H9 (cell line): ENCODE measurements at regions not wholly inside any gene's neighbourhood (a gene's known extent, or its start where the extent isn't known, plus 50 kb on each side); places are given as distances from the start of the nearest gene placed in this dataset.

ENCODE experiments used
- DNase-seq: peaks from one replicate; pipeline ENCODE4 v3.0.0-alpha.2; 2017
- H2AFZ ChIP-seq: one replicate; pipeline ENCODE4 v1.6.1; 2013; ENCODE audit warnings: mild to moderate bottlenecking, low read length, control low read depth, moderate library complexity
- H2AK5ac ChIP-seq: 2 replicates; pipeline ENCODE4 v1.6.1; 2013; ENCODE audit warnings: low read length, control low read depth, mixed read lengths; ENCODE audit not compliant: insufficient read length
- H2BK120ac ChIP-seq: one replicate; pipeline ENCODE4 v1.6.1; 2013; ENCODE audit warnings: low read depth, mild to moderate bottlenecking, low read length, control low read depth, inconsistent platforms; ENCODE audit not compliant: poor library complexity, severe bottlenecking
- H2BK12ac ChIP-seq: 2 replicates; pipeline ENCODE4 v1.6.1; 2013; ENCODE audit warnings: low read length, control low read depth, mixed read lengths, low read depth; ENCODE audit not compliant: insufficient read length
- H2BK15ac ChIP-seq: 2 replicates; pipeline ENCODE4 v1.6.1; 2013; ENCODE audit warnings: low read depth, low read length, control low read depth
- H2BK20ac ChIP-seq: one replicate; pipeline ENCODE4 v1.6.1; 2013; ENCODE audit warnings: low read depth, mild to moderate bottlenecking, low read length, control low read depth, inconsistent platforms; ENCODE audit not compliant: poor library complexity, severe bottlenecking
- H2BK5ac ChIP-seq: 2 replicates; pipeline ENCODE4 v1.6.1; 2013; ENCODE audit warnings: low read length, control low read depth, mixed read lengths; ENCODE audit not compliant: insufficient read length
- H3K14ac ChIP-seq: 2 replicates; pipeline ENCODE4 v1.6.1; 2013; ENCODE audit warnings: low read length, control low read depth; ENCODE audit not compliant: insufficient read depth
- H3K18ac ChIP-seq: 2 replicates; pipeline ENCODE4 v1.6.1; 2013; ENCODE audit warnings: low read depth, mild to moderate bottlenecking, mixed read lengths, low read length, control low read depth; ENCODE audit not compliant: insufficient read length
- H3K23ac ChIP-seq: 2 replicates; pipeline ENCODE4 v1.6.1; 2013; ENCODE audit warnings: low read length, control low read depth, mixed read lengths, low read depth; ENCODE audit not compliant: insufficient read length
- H3K23me2 ChIP-seq: 2 replicates; pipeline ENCODE4 v1.6.1; 2013; ENCODE audit warnings: low read depth, mild to moderate bottlenecking, mixed read lengths, low read length, control low read depth; ENCODE audit not compliant: insufficient read length, poor library complexity, severe bottlenecking
- H3K27ac ChIP-seq: 2 replicates; pipeline ENCODE4 v1.5.1; 2013; ENCODE audit warnings: low read length, control low read depth, mixed read lengths, low read depth; ENCODE audit not compliant: insufficient read length
- H3K27me3 ChIP-seq: 2 replicates; pipeline ENCODE4 v1.6.1; 2013; ENCODE audit warnings: low read length, control low read depth, inconsistent platforms; ENCODE audit not compliant: insufficient read depth
- H3K4ac ChIP-seq: 2 replicates; pipeline ENCODE4 v1.6.1; 2013; ENCODE audit warnings: low read depth, mild to moderate bottlenecking, control low read depth, inconsistent platforms, low read length, moderate library complexity
- H3K4me1 ChIP-seq: 2 replicates; pipeline ENCODE4 v1.6.1; 2013; ENCODE audit warnings: low read length, control low read depth, inconsistent platforms; ENCODE audit not compliant: insufficient read depth
- H3K4me2 ChIP-seq: 2 replicates; pipeline ENCODE4 v1.6.1; 2013; ENCODE audit warnings: low read length, control low read depth, mixed read lengths; ENCODE audit not compliant: insufficient read length, insufficient read depth
- H3K56ac ChIP-seq: 2 replicates; pipeline ENCODE4 v1.6.1; 2013; ENCODE audit warnings: low read depth, mild to moderate bottlenecking, mixed read lengths, low read length, control low read depth; ENCODE audit not compliant: insufficient read length
- H3K79me1 ChIP-seq: 2 replicates; pipeline ENCODE4 v1.6.1; 2013; ENCODE audit warnings: low read depth, mild to moderate bottlenecking, moderate library complexity, low read length, control low read depth, inconsistent platforms; ENCODE audit not compliant: insufficient read depth, poor library complexity, severe bottlenecking
- H3K79me2 ChIP-seq: 2 replicates; pipeline ENCODE4 v1.6.1; 2013; ENCODE audit warnings: low read length, control low read depth, inconsistent platforms; ENCODE audit not compliant: insufficient read depth
- H3K9ac ChIP-seq: 2 replicates; pipeline ENCODE4 v1.6.1; 2013; ENCODE audit warnings: low read length, control low read depth, mixed read lengths; ENCODE audit not compliant: insufficient read length; ENCODE audit errors: extremely low read depth
- H3K9me3 ChIP-seq: one replicate; pipeline ENCODE4 v1.6.1; 2013; ENCODE audit warnings: low read depth, low read length, inconsistent platforms; ENCODE audit not compliant: control insufficient read depth
- H3T11ph ChIP-seq: one replicate; pipeline ENCODE4 v1.6.1; 2013; ENCODE audit warnings: mild to moderate bottlenecking, low read length, control low read depth, inconsistent platforms
- H4K20me1 ChIP-seq: one replicate; pipeline ENCODE4 v1.6.1; 2013; ENCODE audit not compliant: control insufficient read depth, insufficient read length, insufficient read depth
- H4K5ac ChIP-seq: 2 replicates; pipeline ENCODE4 v1.6.1; 2013; ENCODE audit warnings: low read depth, mild to moderate bottlenecking, mixed read lengths, low read length, control low read depth; ENCODE audit not compliant: insufficient read length
- H4K8ac ChIP-seq: replicated peaks from 2 replicates; pipeline ENCODE4 v1.6.1; 2013; ENCODE audit warnings: low read length, control low read depth, mixed read lengths, low read depth; ENCODE audit not compliant: insufficient read length
- H4K91ac ChIP-seq: 2 replicates; pipeline ENCODE4 v1.6.1; 2013; ENCODE audit warnings: low read depth, mild to moderate bottlenecking, moderate library complexity, mixed read lengths, low read length, control low read depth; ENCODE audit not compliant: insufficient read length
- H3K27ac Mint-ChIP-seq, 3 experiments: 2 replicates in 2 of 3; 3 replicates in 1 of 3; pipeline ENCODE4 v1.8.0; 2020 to 2021; ENCODE audit warnings: mixed read lengths in 3 of 3, mild to moderate bottlenecking in 1 of 3, moderate library complexity in 1 of 3
- H3K27me3 Mint-ChIP-seq: 2 replicates; pipeline ENCODE4 v1.8.0; 2021; ENCODE audit warnings: low read depth, mild to moderate bottlenecking, moderate library complexity, mixed read lengths
- H3K36me3 Mint-ChIP-seq, 3 experiments: 2 replicates in 2 of 3; 3 replicates in 1 of 3; pipeline ENCODE4 v1.8.0; 2020 to 2021; ENCODE audit warnings: low read depth in 3 of 3, mixed read lengths in 3 of 3; ENCODE audit not compliant: insufficient read depth in 1 of 3
- H3K4me1 Mint-ChIP-seq, 2 experiments: 2 replicates each; pipeline ENCODE4 v1.8.0; 2020; ENCODE audit warnings: mixed read lengths in 2 of 2
- H3K4me3 Mint-ChIP-seq, 2 experiments: 2 replicates in 1 of 2; 3 replicates in 1 of 2; pipeline ENCODE4 v1.8.0; 2020 to 2021; ENCODE audit warnings: mild to moderate bottlenecking in 2 of 2, mixed read lengths in 2 of 2, moderate library complexity in 1 of 2
- H3K9me3 Mint-ChIP-seq, 2 experiments: 2 replicates in 1 of 2; 3 replicates in 1 of 2; pipeline ENCODE4 v1.8.0; 2020; ENCODE audit warnings: mild to moderate bottlenecking in 2 of 2, mixed read lengths in 2 of 2, moderate library complexity in 1 of 2
- WGBS: extraction: QIAGEN DNeasy Blood & Tissue Kit; methylation state at CpG from one replicate; pipeline ENCODE4 v1.1.7; 2013; ENCODE audit warnings: missing lambda C conversion rate, low lambda C conversion rate, mixed read lengths; ENCODE audit not compliant: insufficient read length; ENCODE audit errors: extremely low coverage; 5-methylcytosine and 5-hydroxymethylcytosine counted together
- TF ChIP-seq, protein P1 (sequence below): fragments of 200-600 bp; sonication (generic); conservative IDR thresholded peaks from 3 replicates; pipeline ENCODE4 v1.8.0; 2021; ENCODE audit warnings: antibody characterized with exemption, mild to moderate bottlenecking

DNA sequence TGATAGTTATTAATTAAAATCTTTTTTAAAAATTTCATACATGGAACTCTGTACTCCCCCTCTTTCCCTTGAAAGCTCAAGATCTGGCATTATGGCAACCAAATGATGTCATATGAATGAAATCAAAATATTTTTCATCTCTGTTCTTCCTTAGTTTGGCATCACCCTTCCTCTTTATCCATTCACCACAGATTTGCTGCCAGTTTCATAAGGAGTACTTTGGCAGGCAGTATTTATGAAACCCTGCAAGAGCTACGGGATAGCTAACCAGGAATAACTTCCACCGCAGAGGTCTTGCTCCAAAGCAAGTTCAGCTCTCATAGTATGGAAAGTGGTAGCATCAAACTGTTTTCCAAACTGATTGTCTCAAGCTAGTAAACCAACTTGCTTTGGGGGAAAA lies 113.9 kb upstream of the DOK5 start:
- Histone ChIP-seq H2BK20ac (no peak overlapping the region), H3K4ac (no peak overlapping the region), H2BK5ac (no peak overlapping the region), H3T11ph (no peak overlapping the region), H3K9ac (no peak overlapping the region), H4K5ac (no peak overlapping the region), H3K56ac (no peak overlapping the region), H4K8ac (no peak overlapping the region), H3K4me2 (no peak overlapping the region), H3K4me1 (peaks cover 3% of the 10 kb centered on the region; the same call in 1 of the 2 replicates), H2BK12ac (no peak overlapping the region), H4K91ac (no peak overlapping the region), H3K27me3 (no peaks in the 10 kb centered on the region), H3K14ac (no peak overlapping the region), H3K23ac (no peak overlapping the region), H3K27ac (no peak overlapping the region), H3K79me2 (no peaks in the 10 kb centered on the region), H2BK120ac (no peak overlapping the region), H2AFZ (no peak overlapping the region), H3K18ac (no peak overlapping the region), H3K79me1 (no peaks in the 10 kb centered on the region), H2AK5ac (no peak overlapping the region), H4K20me1 (no peaks in the 10 kb centered on the region), H3K23me2 (no peaks in the 10 kb centered on the region), H2BK15ac (no peak overlapping the region), H3K9me3 (no peaks in the 10 kb centered on the region)
- TF ChIP-seq, protein P1, sequence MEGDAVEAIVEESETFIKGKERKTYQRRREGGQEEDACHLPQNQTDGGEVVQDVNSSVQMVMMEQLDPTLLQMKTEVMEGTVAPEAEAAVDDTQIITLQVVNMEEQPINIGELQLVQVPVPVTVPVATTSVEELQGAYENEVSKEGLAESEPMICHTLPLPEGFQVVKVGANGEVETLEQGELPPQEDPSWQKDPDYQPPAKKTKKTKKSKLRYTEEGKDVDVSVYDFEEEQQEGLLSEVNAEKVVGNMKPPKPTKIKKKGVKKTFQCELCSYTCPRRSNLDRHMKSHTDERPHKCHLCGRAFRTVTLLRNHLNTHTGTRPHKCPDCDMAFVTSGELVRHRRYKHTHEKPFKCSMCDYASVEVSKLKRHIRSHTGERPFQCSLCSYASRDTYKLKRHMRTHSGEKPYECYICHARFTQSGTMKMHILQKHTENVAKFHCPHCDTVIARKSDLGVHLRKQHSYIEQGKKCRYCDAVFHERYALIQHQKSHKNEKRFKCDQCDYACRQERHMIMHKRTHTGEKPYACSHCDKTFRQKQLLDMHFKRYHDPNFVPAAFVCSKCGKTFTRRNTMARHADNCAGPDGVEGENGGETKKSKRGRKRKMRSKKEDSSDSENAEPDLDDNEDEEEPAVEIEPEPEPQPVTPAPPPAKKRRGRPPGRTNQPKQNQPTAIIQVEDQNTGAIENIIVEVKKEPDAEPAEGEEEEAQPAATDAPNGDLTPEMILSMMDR = no peak
- H3K4me3 Mint-ChIP-seq = no peak overlapping the region
- H3K36me3 Mint-ChIP-seq = peaks cover 0 to 11% (median 0%) of the 10 kb centered on the region in 3 experiments; a peak in 3 of 7 replicates
- H3K4me1 Mint-ChIP-seq = peaks cover 20 to 29% of the 10 kb centered on the region in 2 experiments
- H3K9me3 Mint-ChIP-seq = peaks cover 0 to 8% of the 10 kb centered on the region in 2 experiments; a peak in 2 of 5 replicates
- peak overlapping the region in 1 of 3 experiments; percentile 62; a peak in 2 of 7 replicates for H3K27ac Mint-ChIP-seq
- H3K27me3 Mint-ChIP-seq = no peaks in the 10 kb centered on the region
- no CpG with 5 or more reads among the region's 2 CpGs for WGBS
- no peak for DNase-seq
